ENCODE measurements at regions not wholly inside any gene's neighbourhood (a gene's known extent, or its start where the extent isn't known, plus 50 kb on each side); places are given as distances from the start of the nearest gene placed in this dataset.

- DNase-seq (ENCODE audit: low read depth), result no peak
These were observed 148.9 kb downstream of the RMI1 start for GRCh38 chr9:84129529-84129928.

GRCh38 chr9:84136119-84136868 is 155.7 kb downstream of the RMI1 start:
- DNase-seq (ENCODE audit: low read depth), result no peak

GRCh38 chr9:84137968-84138367 is 157.4 kb downstream of the RMI1 start:
- no peak for DNase-seq (ENCODE audit: low read depth)

DNA sequence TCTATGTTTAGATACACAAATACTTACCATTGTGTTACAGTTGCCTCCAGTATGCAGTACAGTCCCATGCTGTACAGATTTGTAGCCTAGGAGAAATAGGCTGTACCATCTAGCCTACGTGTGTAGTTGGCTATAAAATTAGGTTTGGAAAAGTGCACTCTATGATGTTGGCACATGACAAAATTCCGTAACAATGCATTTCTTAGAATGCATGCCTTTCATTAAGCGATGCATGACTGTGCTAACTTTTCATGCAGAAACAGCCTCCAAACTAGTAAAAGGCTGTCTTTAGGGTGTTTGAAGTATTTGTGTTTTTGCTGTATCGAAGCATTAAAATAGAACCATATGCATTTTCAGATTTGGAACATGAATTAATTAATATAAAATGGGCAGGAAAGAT is 157.9 kb downstream of the RMI1 start:
- no peak for DNase-seq (ENCODE audit: low read depth)

DNA sequence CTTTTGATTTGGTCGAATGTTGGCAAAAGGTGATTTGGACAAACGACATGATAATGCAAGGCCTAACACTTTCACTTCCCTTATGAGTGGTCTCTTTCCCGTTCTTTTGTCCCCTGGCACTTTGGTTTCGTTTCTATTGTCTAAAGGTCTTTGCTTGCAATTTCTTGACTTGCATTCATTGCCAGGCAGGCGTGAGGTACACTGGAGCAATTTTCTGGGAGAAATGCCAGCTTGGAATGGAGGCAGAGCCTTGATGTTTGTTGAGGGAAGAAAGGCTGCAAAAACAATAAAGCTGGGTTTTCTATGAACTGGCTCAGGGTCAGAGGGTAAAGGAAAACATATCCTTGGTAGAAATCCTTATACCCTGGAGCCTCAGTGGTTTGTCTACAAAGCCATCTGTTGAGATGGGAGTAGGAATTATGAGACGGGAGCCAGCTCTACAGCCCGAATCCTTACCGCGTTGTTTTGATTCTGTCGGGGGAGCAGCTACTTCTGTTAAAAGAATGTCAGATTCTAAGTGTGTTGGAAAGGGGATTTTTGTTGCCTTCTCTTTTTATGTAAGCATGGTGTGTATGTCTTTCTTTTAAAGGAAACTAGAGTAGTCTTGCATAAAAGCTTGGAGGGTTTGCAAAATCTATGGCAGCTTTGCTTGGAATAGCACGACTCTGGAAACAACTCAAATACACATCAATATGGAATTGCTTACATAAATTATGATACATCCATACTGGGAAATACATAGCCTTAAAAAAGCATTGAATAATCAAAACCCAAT is 158.9 kb downstream of the RMI1 start:
- DNase-seq (ENCODE audit: low read depth), result no peak

- no peak for DNase-seq (ENCODE audit: low read depth)
These were observed 160.0 kb downstream of the RMI1 start for GRCh38 chr9:84140535-84141101.

- no peak for DNase-seq (ENCODE audit: low read depth)
These were observed 161.3 kb downstream of the RMI1 start for GRCh38 chr9:84141741-84142370.

GRCh38 chr9:84145031-84145430 is 164.4 kb downstream of the RMI1 start:
- DNase-seq (ENCODE audit: low read depth), result no peak

GRCh38 chr9:84145780-84146179 is 165.2 kb downstream of the RMI1 start:
- DNase-seq (ENCODE audit: low read depth), result no peak

- no peak for DNase-seq (ENCODE audit: low read depth)
These were observed 166.5 kb downstream of the RMI1 start for GRCh38 chr9:84146893-84147710.

- no peak for DNase-seq (ENCODE audit: low read depth)
These were observed 170.6 kb downstream of the RMI1 start for GRCh38 chr9:84151236-84151635.

GRCh38 chr9:84151640-84152039 is 171.0 kb downstream of the RMI1 start:
- no peak for DNase-seq (ENCODE audit: low read depth)

DNA sequence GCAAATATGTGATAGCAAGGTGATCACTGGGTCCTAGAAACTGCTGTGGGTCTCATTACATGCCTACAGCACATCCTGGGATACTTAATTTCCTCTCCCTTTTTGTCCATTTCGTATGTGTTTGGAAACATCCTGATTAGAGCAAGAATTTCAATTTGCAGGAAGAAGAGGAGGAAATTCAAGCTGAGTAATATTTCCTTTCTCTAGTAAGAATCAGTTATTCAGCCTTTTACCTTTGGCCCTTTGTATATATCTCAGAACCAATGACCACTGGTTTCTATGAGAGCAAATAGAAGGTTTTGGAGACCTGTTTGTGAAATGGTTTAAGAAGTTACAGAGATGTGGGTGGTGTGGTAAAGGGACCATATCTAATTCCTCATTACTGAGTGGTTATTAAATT is 171.6 kb downstream of the RMI1 start:
- DNase-seq (ENCODE audit: low read depth), result no peak

DNA sequence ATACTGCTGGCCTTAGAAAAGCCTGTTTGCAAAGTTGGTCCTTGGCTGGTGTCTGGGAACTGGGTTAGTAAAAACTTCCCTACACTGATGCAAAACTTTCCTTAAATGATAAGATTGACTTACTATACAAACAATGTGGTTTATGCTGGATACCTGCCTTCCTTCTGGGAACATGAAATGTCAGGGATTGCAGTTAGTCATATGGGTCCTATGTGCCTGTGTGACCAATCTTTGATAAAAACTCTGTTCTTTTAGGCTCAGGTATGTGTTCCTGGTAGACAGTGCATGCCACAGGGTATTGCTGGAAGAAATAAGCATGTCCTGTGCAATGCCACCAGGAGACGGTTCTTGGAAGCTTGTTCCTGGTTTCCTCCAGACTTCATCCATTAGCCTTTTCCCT is 173.3 kb downstream of the RMI1 start:
- DNase-seq (ENCODE audit: low read depth), result peak; percentile 31

GRCh38 chr9:84154320-84154719 is 173.7 kb downstream of the RMI1 start:
- DNase-seq (ENCODE audit: low read depth), result no peak

- DNase-seq (ENCODE audit: low read depth), result no peak
These were observed 177.4 kb downstream of the SLC28A3 start for GRCh38 chr9:84163052-84163650.

DNA sequence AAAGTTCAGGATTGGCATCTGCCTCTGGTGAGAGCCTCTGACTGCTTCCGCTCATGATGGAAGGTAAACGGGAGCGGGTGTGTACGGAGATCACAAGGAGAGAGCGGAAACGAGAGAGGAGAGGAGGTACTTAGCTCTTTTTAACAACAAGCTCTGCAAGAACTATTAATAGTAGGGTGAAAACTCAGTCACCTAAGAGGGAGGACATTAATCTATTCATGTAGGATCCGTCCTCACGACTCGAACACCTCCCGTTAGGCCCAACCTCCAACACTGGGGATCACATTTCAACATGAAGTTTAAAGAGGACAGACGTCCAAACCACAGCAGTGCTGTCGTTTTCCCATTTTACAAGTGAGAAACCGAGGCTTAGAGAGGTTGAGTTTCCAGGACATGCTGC is 173.7 kb downstream of the SLC28A3 start:
- DNase-seq (ENCODE audit: low read depth), result no peak

GRCh38 chr9:84169240-84169639 is 171.3 kb downstream of the SLC28A3 start:
- DNase-seq (ENCODE audit: low read depth), result no peak

- DNase-seq (ENCODE audit: low read depth), result peak; percentile 89
These were observed 169.9 kb downstream of the SLC28A3 start for GRCh38 chr9:84170521-84171141.

DNA sequence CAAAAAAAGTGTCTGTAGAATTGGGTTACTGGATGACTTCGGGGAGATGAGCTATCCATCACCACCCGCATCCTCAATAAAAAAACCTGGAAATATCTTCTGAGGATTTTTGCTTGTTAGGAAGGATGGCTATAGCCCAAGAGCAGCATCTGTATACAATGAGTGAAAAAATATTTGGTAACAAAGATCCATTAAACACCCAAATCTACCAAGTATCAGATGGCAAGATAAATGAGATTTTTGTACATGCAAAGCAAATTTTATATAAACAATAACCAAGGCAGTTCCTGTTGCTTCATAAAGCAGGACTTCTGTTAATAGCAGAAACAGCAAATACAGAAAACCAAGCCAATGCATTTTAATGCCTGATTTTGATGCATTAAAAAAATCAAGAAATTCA is 166.6 kb downstream of the SLC28A3 start:
- DNase-seq (ENCODE audit: low read depth), result no peak

- DNase-seq (ENCODE audit: low read depth), result no peak
These were observed 166.1 kb downstream of the SLC28A3 start for GRCh38 chr9:84174486-84174885.

Data from non-pigmented ciliary epithelial cell (primary cell).